SK-N-SH treated with all-trans-retinoic acid at 6 μM for 48 hours (cell line): ENCODE measurements at regions not wholly inside any gene's neighbourhood (a gene's known extent, or its start where the extent isn't known, plus 50 kb on each side); places are given as distances from the start of the nearest gene placed in this dataset.

Source experiments
- ESRRG ChIP-seq: fragments of 250-450 bp; sonication (Bioruptor Pico); IDR thresholded peaks from 2 replicates; pipeline ENCODE4 v1.6.1; 2021; ENCODE audit warnings: mild to moderate bottlenecking
- ZFP30 ChIP-seq: fragments of 450-650 bp; formaldehyde crosslinking; IDR thresholded peaks from 2 replicates; pipeline ENCODE4 v1.5.0; 2022; ENCODE audit warnings: mild to moderate bottlenecking, moderate library complexity

DNA sequence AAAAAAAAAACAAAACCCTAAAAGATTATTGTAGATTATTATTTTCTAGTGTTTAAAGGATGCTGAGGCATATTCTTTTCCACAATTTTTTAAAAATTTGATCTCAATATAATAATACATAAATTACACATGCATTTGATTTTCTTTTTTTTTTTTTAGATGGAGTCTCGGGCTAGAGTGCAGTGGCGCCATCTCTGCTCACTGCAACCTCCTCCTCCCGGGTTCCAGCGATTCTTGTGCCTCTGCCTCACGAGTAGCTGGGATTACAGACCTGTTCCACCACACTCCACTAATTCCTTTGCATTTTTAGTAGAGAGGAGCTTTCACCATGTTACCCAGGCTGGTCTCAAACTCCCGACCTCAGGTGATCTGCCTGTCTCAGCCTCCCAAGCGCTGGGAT, 83.5 kb upstream of the TSPAN5 start:
- no peak for TF ChIP-seq ESRRG
- no peak for TF ChIP-seq ZFP30 (CRISPR knock-in tag)
